Kidney epithelial cell (primary cell): ENCODE measurements at regions not wholly inside any gene's neighbourhood (a gene's known extent, or its start where the extent isn't known, plus 50 kb on each side); places are given as distances from the start of the nearest gene placed in this dataset.

Experiments used
- DNase-seq: peaks from one replicate; pipeline ENCODE4 v3.0.0-alpha.2; 2010; ENCODE audit warnings: low read depth
- H3K27me3 ChIP-seq: 2 replicates; pipeline ENCODE4 v1.6.0; 2011; ENCODE audit warnings: low read length; ENCODE audit not compliant: control insufficient read depth, insufficient read depth
- H3K36me3 ChIP-seq: 2 replicates; pipeline ENCODE4 v1.5.1; 2011; ENCODE audit warnings: low read length; ENCODE audit not compliant: control insufficient read depth, insufficient read depth
- H3K4me3 ChIP-seq: 2 replicates; pipeline ENCODE4 v1.5.1; 2011; ENCODE audit warnings: low read depth, mild to moderate bottlenecking, control low read depth, low read length
- TF ChIP-seq, protein P1 (sequence below): IDR thresholded peaks from 2 replicates; pipeline ENCODE4 v1.5.1; 2011; ENCODE audit warnings: mild to moderate bottlenecking, moderate library complexity, low read length, control low read depth, inconsistent platforms; ENCODE audit not compliant: insufficient read depth, poor library complexity, severe bottlenecking

DNA sequence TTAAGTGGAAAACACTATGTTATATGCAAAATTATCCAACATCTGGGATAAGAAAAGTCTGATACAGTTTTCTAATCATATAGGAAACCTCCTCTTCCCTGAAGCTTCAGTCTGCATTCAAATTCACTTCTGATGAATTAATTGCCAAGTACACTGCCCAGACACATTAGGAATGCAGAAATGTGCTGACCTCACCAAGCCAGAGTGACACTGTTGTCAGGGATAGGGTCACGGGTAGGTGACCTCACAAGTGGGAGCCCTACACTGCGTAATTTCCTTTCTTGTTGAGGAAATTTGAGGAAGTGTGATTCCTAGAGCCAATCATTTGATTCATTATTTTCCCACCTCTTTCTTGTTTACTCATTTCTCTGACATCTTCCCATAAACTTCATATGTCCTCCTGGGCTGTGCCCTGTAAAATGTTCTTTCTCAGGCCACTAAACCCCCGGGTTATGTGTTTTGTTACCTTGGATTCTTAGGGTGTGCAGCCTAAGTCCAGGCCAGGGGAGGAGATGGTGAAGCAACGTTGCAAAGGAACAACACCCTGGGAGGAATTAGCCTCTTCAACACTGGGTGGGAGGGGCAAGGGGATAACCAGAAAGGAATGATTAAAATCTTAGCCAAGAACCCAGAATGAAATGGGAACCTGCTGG, 411.9 kb downstream of the MTRR start:
- no peaks in the 10 kb centered on the region for H3K36me3 ChIP-seq
- no peaks in the 10 kb centered on the region for H3K27me3 ChIP-seq
- H3K4me3 ChIP-seq, result no peak overlapping the region
- DNase-seq, result no peak
- TF ChIP-seq, protein P1, sequence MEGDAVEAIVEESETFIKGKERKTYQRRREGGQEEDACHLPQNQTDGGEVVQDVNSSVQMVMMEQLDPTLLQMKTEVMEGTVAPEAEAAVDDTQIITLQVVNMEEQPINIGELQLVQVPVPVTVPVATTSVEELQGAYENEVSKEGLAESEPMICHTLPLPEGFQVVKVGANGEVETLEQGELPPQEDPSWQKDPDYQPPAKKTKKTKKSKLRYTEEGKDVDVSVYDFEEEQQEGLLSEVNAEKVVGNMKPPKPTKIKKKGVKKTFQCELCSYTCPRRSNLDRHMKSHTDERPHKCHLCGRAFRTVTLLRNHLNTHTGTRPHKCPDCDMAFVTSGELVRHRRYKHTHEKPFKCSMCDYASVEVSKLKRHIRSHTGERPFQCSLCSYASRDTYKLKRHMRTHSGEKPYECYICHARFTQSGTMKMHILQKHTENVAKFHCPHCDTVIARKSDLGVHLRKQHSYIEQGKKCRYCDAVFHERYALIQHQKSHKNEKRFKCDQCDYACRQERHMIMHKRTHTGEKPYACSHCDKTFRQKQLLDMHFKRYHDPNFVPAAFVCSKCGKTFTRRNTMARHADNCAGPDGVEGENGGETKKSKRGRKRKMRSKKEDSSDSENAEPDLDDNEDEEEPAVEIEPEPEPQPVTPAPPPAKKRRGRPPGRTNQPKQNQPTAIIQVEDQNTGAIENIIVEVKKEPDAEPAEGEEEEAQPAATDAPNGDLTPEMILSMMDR, result no peak

DNA sequence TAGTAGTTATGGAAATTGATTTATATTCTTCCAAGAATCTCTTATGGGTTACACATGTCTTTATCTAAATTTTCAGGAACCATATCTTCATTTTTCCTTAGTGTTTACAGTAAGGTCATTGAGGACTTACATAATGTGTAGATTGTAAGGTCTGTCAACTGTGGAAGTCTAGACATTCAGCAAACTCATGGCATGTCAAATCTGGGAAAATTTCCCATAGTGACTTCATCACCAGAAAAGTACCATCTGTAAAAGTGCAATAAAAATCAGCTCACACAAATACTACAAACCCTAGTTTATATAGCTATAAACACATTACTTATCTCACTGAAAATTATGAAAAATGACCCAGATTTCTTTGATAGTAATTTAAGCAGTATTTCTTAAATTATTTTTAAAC, 419.4 kb downstream of the MTRR start:
- TF ChIP-seq, protein P1, result no peak
- no peak for DNase-seq
- no peaks in the 10 kb centered on the region for H3K36me3 ChIP-seq

DNA sequence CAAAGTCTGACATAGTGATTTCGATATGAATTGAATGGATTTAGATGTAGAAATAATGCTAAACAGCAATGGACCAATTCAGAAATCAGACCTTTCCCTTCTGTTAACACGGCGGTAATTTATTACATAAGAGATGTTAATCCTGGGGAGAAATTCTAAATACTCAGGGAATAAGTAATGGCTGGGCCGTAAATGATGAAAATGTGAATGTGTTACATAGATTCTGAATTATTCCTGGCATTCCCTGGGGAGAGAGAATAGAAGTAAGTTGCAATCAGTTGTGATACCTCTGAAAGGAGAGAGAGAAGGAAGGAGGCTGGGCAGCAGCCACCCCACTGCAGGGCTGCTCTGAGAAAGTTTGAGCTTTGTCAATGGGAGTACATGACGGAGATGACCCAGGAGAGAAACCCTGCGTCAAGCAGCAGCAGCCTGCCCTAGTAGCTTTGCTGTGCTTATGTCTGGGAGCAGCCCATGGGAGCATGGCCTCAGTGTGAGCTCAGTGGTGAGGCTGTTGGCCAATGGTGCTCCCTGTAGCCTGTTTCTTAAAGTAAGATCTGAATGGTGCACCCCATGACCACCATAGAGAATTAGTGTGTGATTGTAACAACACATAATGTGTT, 420.1 kb downstream of the MTRR start:
- DNase-seq, result no peak
- TF ChIP-seq, protein P1, result no peak
- Histone ChIP-seq H3K27me3 (no peaks in the 10 kb centered on the region), H3K4me3 (no peak overlapping the region), H3K36me3 (no peaks in the 10 kb centered on the region)

More for the DNA sequence above, 419.4 kb downstream of the MTRR start:
- H3K4me3 ChIP-seq, result no peak overlapping the region
- H3K27me3 ChIP-seq, result no peaks in the 10 kb centered on the region

DNA sequence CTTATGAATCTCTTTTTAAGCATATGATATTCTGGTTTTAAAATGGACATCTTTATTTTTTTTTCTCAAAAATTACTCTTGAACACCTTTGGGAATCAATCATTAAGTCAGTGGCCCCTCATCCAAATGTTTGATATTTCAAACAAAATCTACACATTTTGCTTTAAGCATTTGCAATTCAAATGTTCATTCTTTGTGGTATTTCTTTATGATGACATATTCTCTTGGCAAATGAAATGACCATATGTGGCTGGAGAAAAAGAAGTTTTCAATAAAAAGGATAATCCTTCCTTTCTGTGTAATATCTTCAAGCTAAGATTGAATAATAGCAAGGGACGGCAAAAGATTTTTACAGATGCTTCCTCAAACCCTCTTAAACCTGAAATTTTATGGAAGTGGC, 420.8 kb downstream of the MTRR start:
- Histone ChIP-seq H3K36me3 (no peaks in the 10 kb centered on the region), H3K4me3 (no peak overlapping the region), H3K27me3 (no peaks in the 10 kb centered on the region)
- DNase-seq, result no peak
- TF ChIP-seq, protein P1, result no peak

DNA sequence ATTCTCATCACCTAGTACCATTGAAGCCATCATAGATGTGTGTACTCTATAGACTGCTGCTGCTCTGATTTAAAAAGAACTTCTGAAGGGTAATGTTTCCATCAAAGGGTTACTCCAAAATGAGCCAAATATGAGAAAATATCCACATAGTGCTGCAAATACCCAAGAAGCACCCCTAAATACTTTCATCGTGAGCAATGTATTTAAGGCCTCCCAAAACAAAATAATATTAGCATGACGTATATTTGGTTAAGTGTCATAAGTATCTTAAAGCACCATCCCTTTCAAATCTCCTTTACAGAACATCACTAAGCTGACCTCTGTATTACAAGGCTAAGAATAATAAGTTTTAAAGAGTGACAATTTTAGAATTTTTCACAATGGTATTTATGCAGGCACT, 421.8 kb downstream of the MTRR start:
- no peak for DNase-seq
- TF ChIP-seq, protein P1, result no peak
- no peaks in the 10 kb centered on the region for H3K27me3 ChIP-seq
- H3K36me3 ChIP-seq, result no peaks in the 10 kb centered on the region
- no peak overlapping the region for H3K4me3 ChIP-seq

DNA sequence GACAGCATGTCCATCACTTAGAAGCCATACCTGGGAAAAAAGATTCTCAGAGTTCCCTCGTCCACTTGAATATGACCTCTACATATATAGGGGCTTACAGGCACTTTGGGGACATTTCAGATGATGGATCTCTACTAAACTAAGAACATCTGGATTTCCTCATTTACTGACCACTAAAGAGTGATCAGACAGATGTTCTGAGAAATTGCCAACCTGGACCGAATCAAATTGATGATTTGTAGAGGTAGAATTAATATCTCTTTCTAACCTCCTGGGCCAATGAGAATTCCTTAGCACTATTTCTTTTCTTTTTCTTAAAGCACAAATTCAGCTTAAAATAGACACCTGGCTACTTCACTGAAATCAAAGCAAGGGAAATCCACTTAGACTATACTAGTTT, 422.7 kb downstream of the MTRR start:
- TF ChIP-seq, protein P1, result no peak
- no peak overlapping the region for H3K4me3 ChIP-seq
- no peak for DNase-seq
- H3K27me3 ChIP-seq, result no peaks in the 10 kb centered on the region
- H3K36me3 ChIP-seq, result no peaks in the 10 kb centered on the region
